ENCODE measurements at regions not wholly inside any gene's neighbourhood (a gene's known extent, or its start where the extent isn't known, plus 50 kb on each side); places are given as distances from the start of the nearest gene placed in this dataset.

- DNase-seq = no peak
Observed at GRCh38 chr6:9507136-9507895, 907.6 kb downstream of the TFAP2A start.

- peak; percentile 89 for DNase-seq
Observed at GRCh38 chr6:9504191-9504590, 910.7 kb downstream of the TFAP2A start.

GRCh38 chr6:9503111-9503761 is 911.6 kb downstream of the TFAP2A start:
- DNase-seq = no peak

GRCh38 chr6:9499709-9500108 is 915.2 kb downstream of the TFAP2A start:
- no peak for DNase-seq

GRCh38 chr6:9496837-9497236 is 918.0 kb downstream of the TFAP2A start:
- DNase-seq = no peak

GRCh38 chr6:9494864-9495263 is 920.0 kb downstream of the TFAP2A start:
- DNase-seq = no peak

- DNase-seq = no peak
Observed at GRCh38 chr6:9492790-9493189, 922.1 kb downstream of the TFAP2A start.

GRCh38 chr6:9487128-9487527 is 927.7 kb downstream of the TFAP2A start:
- DNase-seq = no peak

- DNase-seq = no peak
Observed at GRCh38 chr6:9485992-9486391, 928.9 kb downstream of the TFAP2A start.

- no peak for DNase-seq
Observed at GRCh38 chr6:9484686-9485085, 930.2 kb downstream of the TFAP2A start.

- DNase-seq = no peak
Observed at GRCh38 chr6:9484091-9484490, 930.8 kb downstream of the TFAP2A start.

- no peak for DNase-seq
Observed at GRCh38 chr6:9482030-9482738, 932.7 kb downstream of the TFAP2A start.

- DNase-seq = no peak
Observed at GRCh38 chr6:9481292-9482029, 933.4 kb downstream of the TFAP2A start.

GRCh38 chr6:9468277-9468676 is 946.6 kb downstream of the TFAP2A start:
- DNase-seq = no peak

GRCh38 chr6:9467741-9468140 is 947.1 kb downstream of the TFAP2A start:
- peak; percentile 32 for DNase-seq

GRCh38 chr6:9464583-9464982 is 950.3 kb downstream of the TFAP2A start:
- no peak for DNase-seq

- peak; percentile 48 for DNase-seq
Observed at GRCh38 chr6:9463311-9463710, 951.6 kb downstream of the TFAP2A start.

- DNase-seq = no peak
Observed at GRCh38 chr6:9461188-9461587, 953.7 kb downstream of the TFAP2A start.

- DNase-seq = no peak
Observed at GRCh38 chr6:9458424-9458823, 956.5 kb downstream of the TFAP2A start.

- DNase-seq = peak; percentile 19
Observed at GRCh38 chr6:9455864-9456658, 958.8 kb downstream of the TFAP2A start.

GRCh38 chr6:9439621-9440330 is 975.1 kb downstream of the TFAP2A start:
- no peak for DNase-seq

- DNase-seq = no peak
Observed at GRCh38 chr6:9437836-9438235, 977.0 kb downstream of the TFAP2A start.

Data from DMS153 (cell line).